ENCODE measurements at regions not wholly inside any gene's neighbourhood (a gene's known extent, or its start where the extent isn't known, plus 50 kb on each side); places are given as distances from the start of the nearest gene placed in this dataset.
"Not testable (repeated sequence)": the region's sequence is repeated elsewhere in the genome, so short reads cannot be mapped to it uniquely, and the experiment has no call there.

DNA sequence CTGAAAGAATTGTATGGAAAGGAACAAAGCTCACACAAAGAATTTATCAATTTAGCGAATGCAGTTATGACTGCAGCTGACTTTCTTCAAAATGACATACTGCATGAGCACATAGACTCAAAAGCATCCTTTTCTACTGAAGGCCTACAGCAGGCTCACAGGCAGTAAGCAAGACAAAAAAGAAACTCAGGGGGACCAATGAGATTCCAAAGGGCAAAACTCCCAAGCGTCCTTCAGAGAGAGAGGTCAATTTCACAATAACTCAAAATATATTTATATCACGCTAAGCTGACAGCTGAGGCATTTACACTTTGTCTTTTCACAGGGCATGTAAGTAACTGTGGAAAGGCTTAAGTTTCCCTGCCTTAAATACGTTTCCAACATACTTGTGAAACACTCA, 427.9 kb upstream of the RASGRP1 start:
- Histone ChIP-seq H3K9me3 (ENCODE audit: control insufficient read depth, insufficient read depth, low read length) (no peaks in the 10 kb centered on the region), H3K4me3 (ENCODE audit: low read depth, low read length) (no peak overlapping the region), H3K36me3 (ENCODE audit: control insufficient read depth, insufficient read depth, low read length) (no peaks in the 10 kb centered on the region), H3K9ac (ENCODE audit: low read depth, low read length) (no peak overlapping the region), H3K27me3 (ENCODE audit: control insufficient read depth, insufficient read depth, low read length) (no peaks in the 10 kb centered on the region), H3K4me1 (ENCODE audit: control insufficient read depth, insufficient read depth, low read length) (no peaks in the 10 kb centered on the region)

DNA sequence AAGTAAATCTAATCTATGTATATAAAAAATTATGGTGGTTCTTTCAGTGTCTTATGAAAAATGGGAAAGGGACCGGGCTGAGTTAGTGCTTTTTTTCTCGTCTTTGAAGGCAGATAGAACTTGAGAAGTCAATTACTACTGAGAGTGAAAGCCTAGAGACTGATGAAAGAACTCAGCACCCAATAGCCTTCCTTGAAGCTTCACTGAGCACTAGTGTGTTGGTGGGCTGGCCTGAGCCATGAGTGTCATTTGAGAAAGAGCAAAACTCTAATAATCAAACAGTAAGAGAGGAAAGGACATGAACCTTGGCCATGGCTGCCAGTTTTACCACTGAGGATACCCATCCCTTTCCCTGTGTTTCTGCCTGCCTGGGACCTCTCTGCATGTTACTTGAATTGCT, 428.3 kb upstream of the RASGRP1 start:
- H3K27me3 ChIP-seq (ENCODE audit: control insufficient read depth, insufficient read depth, low read length) = no peaks in the 10 kb centered on the region
- H3K4me3 ChIP-seq (ENCODE audit: low read depth, low read length) = no peak overlapping the region
- H3K4me1 ChIP-seq (ENCODE audit: control insufficient read depth, insufficient read depth, low read length) = no peaks in the 10 kb centered on the region
- H3K9ac ChIP-seq (ENCODE audit: low read depth, low read length) = no peak overlapping the region
- H3K36me3 ChIP-seq (ENCODE audit: control insufficient read depth, insufficient read depth, low read length) = no peaks in the 10 kb centered on the region
- H3K9me3 ChIP-seq (ENCODE audit: control insufficient read depth, insufficient read depth, low read length) = no peaks in the 10 kb centered on the region

DNA sequence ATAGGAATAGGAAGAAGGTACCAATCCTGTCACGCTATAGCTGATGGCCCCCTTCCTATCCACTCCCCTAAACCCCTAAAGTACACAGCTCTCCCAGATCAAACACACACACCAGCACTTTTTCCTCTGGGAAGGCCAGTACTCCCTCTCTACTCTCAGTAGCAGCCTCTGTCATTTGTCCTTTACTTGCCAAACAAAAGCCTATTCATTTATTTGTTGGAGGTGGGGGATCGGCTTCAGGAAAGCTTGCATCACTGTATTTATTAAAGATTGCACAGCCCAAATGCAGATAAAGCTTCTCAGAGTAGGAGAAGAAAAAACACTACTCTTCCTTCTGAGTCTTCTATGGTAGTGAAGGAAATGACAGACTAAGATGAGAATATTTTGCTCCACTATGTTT, 429.7 kb upstream of the RASGRP1 start:
- Histone ChIP-seq H3K27me3 (ENCODE audit: control insufficient read depth, insufficient read depth, low read length) (no peaks in the 10 kb centered on the region), H3K36me3 (ENCODE audit: control insufficient read depth, insufficient read depth, low read length) (no peaks in the 10 kb centered on the region), H3K4me1 (ENCODE audit: control insufficient read depth, insufficient read depth, low read length) (no peaks in the 10 kb centered on the region), H3K9me3 (ENCODE audit: control insufficient read depth, insufficient read depth, low read length) (no peaks in the 10 kb centered on the region), H3K9ac (ENCODE audit: low read depth, low read length) (no peak overlapping the region), H3K4me3 (ENCODE audit: low read depth, low read length) (no peak overlapping the region)

DNA sequence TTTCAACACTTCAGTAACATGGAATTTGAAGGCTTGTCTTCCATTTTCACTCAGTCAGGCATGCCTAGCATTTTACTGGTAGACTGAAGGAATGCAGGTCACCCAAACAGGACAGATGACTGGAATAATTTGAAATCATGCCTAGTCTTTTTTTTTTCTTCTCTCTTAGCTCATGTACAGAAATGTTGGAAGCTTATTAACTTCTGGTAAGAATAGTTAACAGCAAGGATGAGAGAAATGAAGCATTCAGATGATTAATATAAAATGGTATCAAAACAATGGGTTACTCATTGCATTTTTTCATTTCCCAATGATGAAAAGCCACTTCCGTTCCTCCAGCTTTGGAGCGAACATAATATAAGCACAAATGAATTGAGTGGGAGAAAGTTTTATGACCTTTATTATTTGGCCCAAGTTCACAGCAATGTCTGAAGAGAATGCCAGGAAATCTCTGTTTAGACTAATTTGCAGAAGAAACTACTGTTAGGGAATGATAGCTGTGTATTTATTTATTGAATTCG, 431.6 kb upstream of the RASGRP1 start:
- Histone ChIP-seq H3K27me3 (ENCODE audit: control insufficient read depth, insufficient read depth, low read length) (no peaks in the 10 kb centered on the region), H3K9ac (ENCODE audit: low read depth, low read length) (no peak overlapping the region), H3K4me1 (ENCODE audit: control insufficient read depth, insufficient read depth, low read length) (no peaks in the 10 kb centered on the region), H3K36me3 (ENCODE audit: control insufficient read depth, insufficient read depth, low read length) (peaks cover 3% of the 10 kb centered on the region), H3K9me3 (ENCODE audit: control insufficient read depth, insufficient read depth, low read length) (no peaks in the 10 kb centered on the region), H3K4me3 (ENCODE audit: low read depth, low read length) (no peak overlapping the region)

DNA sequence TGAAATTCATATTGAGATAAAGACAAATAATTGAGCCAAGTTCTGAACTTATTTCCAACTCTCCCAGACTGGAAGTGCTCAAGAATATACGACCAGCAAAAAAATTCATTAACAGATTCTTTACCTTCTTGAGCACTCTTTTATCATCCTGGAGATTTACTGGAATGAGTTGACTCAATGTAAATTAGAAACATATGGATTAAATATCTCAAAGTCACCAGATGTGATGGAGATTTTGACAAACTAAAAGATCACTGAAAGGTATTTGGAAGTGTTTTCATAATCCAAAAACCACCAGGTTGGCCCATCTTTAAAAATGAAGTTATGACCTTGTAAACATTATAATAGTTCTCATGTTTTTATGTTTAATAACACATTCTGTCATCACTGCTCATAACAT, 433.2 kb upstream of the RASGRP1 start:
- Histone ChIP-seq H3K4me3 (ENCODE audit: low read depth, low read length) (no peak overlapping the region), H3K9ac (ENCODE audit: low read depth, low read length) (no peak overlapping the region), H3K9me3 (ENCODE audit: control insufficient read depth, insufficient read depth, low read length) (no peaks in the 10 kb centered on the region), H3K36me3 (ENCODE audit: control insufficient read depth, insufficient read depth, low read length) (peaks cover 3% of the 10 kb centered on the region), H3K4me1 (ENCODE audit: control insufficient read depth, insufficient read depth, low read length) (no peaks in the 10 kb centered on the region), H3K27me3 (ENCODE audit: control insufficient read depth, insufficient read depth, low read length) (no peaks in the 10 kb centered on the region)

DNA sequence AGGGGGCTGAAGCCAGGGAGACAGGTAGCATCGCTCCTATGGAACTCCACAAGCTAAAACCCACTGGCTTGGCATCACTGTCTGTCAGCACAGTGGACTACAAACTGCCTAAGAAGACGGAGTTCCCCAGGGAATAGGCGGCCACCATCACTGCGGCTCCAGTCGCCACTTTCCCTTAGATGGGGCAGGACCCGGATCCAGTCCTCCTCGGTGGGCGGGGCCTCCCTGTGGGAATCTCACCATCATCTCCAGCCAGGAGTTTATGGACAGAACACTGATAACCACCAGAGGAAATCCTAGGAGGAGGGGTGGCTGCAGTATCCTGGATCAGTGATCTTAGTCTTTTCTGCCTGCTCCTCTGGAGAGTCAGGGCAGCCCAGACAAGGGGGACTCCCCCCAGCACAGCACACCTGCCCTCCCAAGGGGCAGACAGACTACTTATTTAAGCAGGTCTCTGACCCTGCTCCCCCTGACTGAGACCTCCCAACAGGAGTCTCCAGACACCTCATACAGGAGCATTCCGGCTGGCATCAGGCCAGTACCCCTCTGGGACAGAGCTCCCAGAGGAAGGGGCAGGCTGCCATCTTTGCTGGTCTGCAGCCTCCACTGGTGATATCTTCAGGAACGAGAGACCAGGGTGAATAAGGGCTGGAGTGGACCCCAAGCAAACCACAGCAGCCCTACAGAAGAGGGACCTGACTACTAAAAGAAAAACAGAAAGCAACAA, 435.6 kb upstream of the RASGRP1 start:
- H3K9me3 ChIP-seq (ENCODE audit: control insufficient read depth, insufficient read depth, low read length) = no peaks in the 10 kb centered on the region
- no peak overlapping the region for H3K4me3 ChIP-seq (ENCODE audit: low read depth, low read length)
- H3K9ac ChIP-seq (ENCODE audit: low read depth, low read length) = no peak overlapping the region
- no peaks in the 10 kb centered on the region for H3K27me3 ChIP-seq (ENCODE audit: control insufficient read depth, insufficient read depth, low read length)
- H3K36me3 ChIP-seq (ENCODE audit: control insufficient read depth, insufficient read depth, low read length) = peaks cover 3% of the 10 kb centered on the region
- H3K4me1 ChIP-seq (ENCODE audit: control insufficient read depth, insufficient read depth, low read length) = no peaks in the 10 kb centered on the region

DNA sequence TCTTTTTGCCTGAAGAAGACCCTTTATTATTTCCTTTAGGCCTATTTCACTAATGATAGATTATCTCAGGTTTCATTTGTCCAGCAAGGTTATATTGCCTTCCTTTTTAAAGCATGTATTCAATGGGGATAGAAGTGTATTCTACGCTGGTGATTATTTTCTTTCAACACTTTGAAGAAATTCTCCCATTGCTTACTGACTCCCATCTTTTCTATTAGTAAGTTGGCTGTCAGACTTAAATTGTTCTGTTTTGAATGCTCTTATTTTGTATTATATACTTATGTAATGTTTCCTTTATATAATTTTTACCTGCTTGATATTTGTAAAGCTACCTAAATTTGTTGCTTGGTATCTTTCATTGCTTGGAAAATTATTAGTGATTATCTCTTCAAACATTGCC, 445.1 kb upstream of the RASGRP1 start:
- H3K4me1 ChIP-seq (ENCODE audit: control insufficient read depth, insufficient read depth, low read length) = no peaks in the 10 kb centered on the region
- no peaks in the 10 kb centered on the region for H3K27me3 ChIP-seq (ENCODE audit: control insufficient read depth, insufficient read depth, low read length)
- peaks cover 5% of the 10 kb centered on the region for H3K9me3 ChIP-seq (ENCODE audit: control insufficient read depth, insufficient read depth, low read length)
- no peaks in the 10 kb centered on the region for H3K36me3 ChIP-seq (ENCODE audit: control insufficient read depth, insufficient read depth, low read length)
- no peak overlapping the region for H3K4me3 ChIP-seq (ENCODE audit: low read depth, low read length)
- no peak overlapping the region for H3K9ac ChIP-seq (ENCODE audit: low read depth, low read length)

DNA sequence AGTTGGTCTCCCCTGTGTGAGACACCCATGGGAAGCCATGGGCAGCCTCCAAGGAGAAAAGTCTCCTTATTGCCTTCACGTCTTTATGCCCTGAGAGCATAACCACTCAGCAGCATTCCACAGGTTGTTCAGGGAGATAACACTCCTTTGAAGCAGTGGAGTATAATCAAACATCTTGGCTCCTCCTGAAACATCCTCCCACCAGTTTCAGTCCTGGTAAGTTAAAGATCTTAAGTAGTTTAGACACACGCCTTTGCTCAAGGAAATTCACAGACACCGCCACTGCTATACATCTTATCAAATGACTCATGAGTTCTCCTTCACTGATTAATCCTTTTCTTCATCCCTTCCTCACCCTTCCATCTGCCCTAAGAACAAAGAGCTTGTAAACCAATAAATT, 446.5 kb upstream of the RASGRP1 start:
- not testable (repeated sequence) for H3K9ac ChIP-seq (ENCODE audit: low read depth, low read length); H3K4me1 ChIP-seq (ENCODE audit: control insufficient read depth, insufficient read depth, low read length); H3K27me3 ChIP-seq (ENCODE audit: control insufficient read depth, insufficient read depth, low read length); H3K9me3 ChIP-seq (ENCODE audit: control insufficient read depth, insufficient read depth, low read length); H3K36me3 ChIP-seq (ENCODE audit: control insufficient read depth, insufficient read depth, low read length); H3K4me3 ChIP-seq (ENCODE audit: low read depth, low read length)

DNA sequence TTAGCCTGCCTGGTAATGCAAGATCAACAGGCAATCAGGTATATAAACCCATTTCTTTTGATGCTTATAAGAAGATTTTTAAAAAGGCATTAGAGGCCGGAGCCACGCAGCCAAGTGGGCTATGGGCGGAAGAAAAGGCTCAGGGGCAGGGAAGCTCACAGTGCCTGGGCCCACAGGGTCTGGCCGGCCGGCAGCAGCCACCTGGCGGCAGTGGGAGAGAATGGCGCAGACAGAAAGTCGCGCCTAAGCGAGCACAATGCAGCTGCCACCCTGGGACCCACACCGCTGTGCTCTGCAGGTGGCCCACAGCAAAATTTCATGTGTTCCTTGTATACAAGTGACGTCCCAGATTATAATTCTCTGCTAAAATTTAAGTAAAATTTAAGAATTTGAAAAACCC, 448.6 kb upstream of the RASGRP1 start:
- H3K36me3 ChIP-seq (ENCODE audit: control insufficient read depth, insufficient read depth, low read length) = no peaks in the 10 kb centered on the region
- no peak overlapping the region for H3K9ac ChIP-seq (ENCODE audit: low read depth, low read length)
- H3K9me3 ChIP-seq (ENCODE audit: control insufficient read depth, insufficient read depth, low read length) = peaks cover 5% of the 10 kb centered on the region
- no peak overlapping the region for H3K4me3 ChIP-seq (ENCODE audit: low read depth, low read length)
- peaks cover 2% of the 10 kb centered on the region for H3K4me1 ChIP-seq (ENCODE audit: control insufficient read depth, insufficient read depth, low read length)
- H3K27me3 ChIP-seq (ENCODE audit: control insufficient read depth, insufficient read depth, low read length) = no peaks in the 10 kb centered on the region

DNA sequence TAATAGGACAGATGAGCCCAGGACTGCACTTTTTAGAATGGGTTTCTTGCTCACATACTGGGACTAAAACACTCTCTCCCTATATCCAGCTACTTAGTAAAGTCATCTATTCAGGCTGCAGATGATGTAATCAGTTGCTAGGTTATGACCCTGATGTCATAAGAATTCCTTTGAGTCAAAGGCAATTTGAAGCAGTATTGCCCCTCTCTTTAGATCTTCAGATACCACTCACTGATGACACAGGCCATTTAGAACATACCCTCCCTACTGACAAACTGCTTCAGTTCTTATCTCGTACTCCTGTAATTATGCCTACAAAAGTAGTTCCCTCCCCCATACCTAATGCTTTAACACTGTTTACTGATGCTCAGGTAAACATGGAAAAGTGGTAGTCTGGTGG, 450.1 kb upstream of the RASGRP1 start:
- Histone ChIP-seq H3K36me3 (ENCODE audit: control insufficient read depth, insufficient read depth, low read length) (no peaks in the 10 kb centered on the region), H3K27me3 (ENCODE audit: control insufficient read depth, insufficient read depth, low read length) (no peaks in the 10 kb centered on the region), H3K9me3 (ENCODE audit: control insufficient read depth, insufficient read depth, low read length) (peaks cover 5% of the 10 kb centered on the region), H3K4me1 (ENCODE audit: control insufficient read depth, insufficient read depth, low read length) (peaks cover 2% of the 10 kb centered on the region), H3K9ac (ENCODE audit: low read depth, low read length) (no peak overlapping the region), H3K4me3 (ENCODE audit: low read depth, low read length) (no peak overlapping the region)

DNA sequence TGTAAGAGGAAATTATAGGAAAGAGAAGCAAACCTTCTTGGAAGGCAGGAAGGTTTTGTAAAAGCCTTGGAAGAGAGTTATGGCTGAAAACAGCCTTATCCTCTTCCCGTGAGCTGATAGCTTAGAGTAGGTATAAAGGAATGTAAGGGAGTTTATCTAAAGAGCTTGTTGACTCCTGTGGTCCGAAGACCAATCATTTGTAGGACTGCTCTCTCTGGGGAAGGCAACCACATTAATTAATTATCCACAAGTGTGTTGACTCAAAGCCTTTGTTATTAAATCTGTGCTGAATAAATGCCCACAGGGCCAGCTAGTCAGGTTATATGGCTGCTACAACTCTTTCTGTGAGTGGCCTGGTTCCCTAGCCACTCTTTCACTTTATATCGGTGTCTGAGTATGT, 452.1 kb upstream of the RASGRP1 start:
- Histone ChIP-seq H3K27me3 (ENCODE audit: control insufficient read depth, insufficient read depth, low read length) (no peaks in the 10 kb centered on the region), H3K36me3 (ENCODE audit: control insufficient read depth, insufficient read depth, low read length) (no peaks in the 10 kb centered on the region), H3K4me3 (ENCODE audit: low read depth, low read length) (no peak overlapping the region), H3K9ac (ENCODE audit: low read depth, low read length) (no peak overlapping the region), H3K9me3 (ENCODE audit: control insufficient read depth, insufficient read depth, low read length) (no peaks in the 10 kb centered on the region), H3K4me1 (ENCODE audit: control insufficient read depth, insufficient read depth, low read length) (peaks cover 2% of the 10 kb centered on the region)

DNA sequence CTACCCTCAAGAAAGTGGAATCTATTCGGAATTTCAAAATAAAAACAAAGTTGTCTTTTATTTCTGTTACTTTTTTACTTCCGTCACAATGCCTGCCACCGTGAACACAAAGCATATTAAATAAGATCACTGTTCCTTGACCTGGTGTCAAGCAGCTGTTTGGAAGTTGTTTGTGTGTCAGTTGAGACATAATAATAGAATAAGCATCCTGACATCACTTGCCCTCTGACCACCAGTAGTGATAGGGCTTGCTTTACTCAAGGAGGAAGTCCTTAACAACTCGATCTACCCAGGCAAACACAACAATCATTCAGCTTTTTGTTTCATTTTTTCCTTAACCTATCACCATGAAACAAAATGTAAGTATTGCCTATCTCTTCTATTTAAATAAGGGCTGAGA, 454.4 kb upstream of the RASGRP1 start:
- Histone ChIP-seq H3K36me3 (ENCODE audit: control insufficient read depth, insufficient read depth, low read length) (no peaks in the 10 kb centered on the region), H3K9ac (ENCODE audit: low read depth, low read length) (no peak overlapping the region), H3K27me3 (ENCODE audit: control insufficient read depth, insufficient read depth, low read length) (no peaks in the 10 kb centered on the region), H3K4me1 (ENCODE audit: control insufficient read depth, insufficient read depth, low read length) (peaks cover 2% of the 10 kb centered on the region), H3K4me3 (ENCODE audit: low read depth, low read length) (no peak overlapping the region), H3K9me3 (ENCODE audit: control insufficient read depth, insufficient read depth, low read length) (no peaks in the 10 kb centered on the region)
